GM20000 (cell line): ENCODE measurements at regions not wholly inside any gene's neighbourhood (a gene's known extent, or its start where the extent isn't known, plus 50 kb on each side); places are given as distances from the start of the nearest gene placed in this dataset.
"Not testable (repeated sequence)": the region's sequence is repeated elsewhere in the genome, so short reads cannot be mapped to it uniquely, and the experiment has no call there.

Source experiments
- DNase-seq: peaks from one replicate; pipeline ENCODE4 v3.0.0; 2012; ENCODE audit warnings: low spot score
- TF ChIP-seq, protein P1 (sequence below): IDR thresholded peaks from 2 replicates; pipeline ENCODE4 v1.5.1; 2012; ENCODE audit warnings: mild to moderate bottlenecking, control low read depth; ENCODE audit errors: extremely low read depth, missing control alignments

DNA sequence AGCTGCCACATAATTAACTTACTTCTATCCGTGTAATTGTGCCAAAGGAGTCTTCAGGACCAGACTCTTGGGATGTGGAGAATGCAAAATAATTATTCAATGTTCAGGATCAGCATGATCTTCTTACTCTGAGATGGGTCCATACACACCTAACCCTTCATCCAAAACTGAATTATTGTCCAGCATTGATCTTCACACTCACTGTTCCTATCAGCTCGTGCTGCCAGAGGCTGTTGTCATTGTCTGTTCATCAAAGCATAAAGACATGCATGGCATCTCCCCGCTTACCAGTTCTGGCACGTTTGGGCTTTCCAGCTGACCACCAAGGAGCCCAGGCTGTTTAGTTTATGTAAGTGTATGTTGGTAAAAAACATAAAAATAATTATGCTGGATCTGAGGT lies 1090.7 kb downstream of the DNAJB9 start:
- no peak for DNase-seq
- TF ChIP-seq, protein P1, sequence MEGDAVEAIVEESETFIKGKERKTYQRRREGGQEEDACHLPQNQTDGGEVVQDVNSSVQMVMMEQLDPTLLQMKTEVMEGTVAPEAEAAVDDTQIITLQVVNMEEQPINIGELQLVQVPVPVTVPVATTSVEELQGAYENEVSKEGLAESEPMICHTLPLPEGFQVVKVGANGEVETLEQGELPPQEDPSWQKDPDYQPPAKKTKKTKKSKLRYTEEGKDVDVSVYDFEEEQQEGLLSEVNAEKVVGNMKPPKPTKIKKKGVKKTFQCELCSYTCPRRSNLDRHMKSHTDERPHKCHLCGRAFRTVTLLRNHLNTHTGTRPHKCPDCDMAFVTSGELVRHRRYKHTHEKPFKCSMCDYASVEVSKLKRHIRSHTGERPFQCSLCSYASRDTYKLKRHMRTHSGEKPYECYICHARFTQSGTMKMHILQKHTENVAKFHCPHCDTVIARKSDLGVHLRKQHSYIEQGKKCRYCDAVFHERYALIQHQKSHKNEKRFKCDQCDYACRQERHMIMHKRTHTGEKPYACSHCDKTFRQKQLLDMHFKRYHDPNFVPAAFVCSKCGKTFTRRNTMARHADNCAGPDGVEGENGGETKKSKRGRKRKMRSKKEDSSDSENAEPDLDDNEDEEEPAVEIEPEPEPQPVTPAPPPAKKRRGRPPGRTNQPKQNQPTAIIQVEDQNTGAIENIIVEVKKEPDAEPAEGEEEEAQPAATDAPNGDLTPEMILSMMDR: no peak

DNA sequence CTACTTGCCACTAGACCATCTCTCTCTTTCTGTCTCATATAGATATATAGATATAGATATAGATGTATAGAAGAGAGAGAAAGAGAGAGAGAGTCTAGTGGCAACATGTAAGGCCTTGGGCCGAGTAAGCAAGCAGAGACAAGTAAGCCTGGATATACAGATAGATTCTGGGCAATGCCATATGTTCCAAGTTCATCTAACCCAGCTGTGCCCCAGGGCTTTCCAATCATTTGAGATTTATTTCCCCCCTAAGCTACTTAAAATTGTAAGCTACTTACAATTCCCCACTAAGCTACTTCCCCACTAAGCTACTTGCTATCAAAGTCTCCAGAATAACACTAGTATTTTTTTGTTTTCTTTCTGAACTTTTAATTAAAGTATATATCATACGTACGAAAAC lies 1094.1 kb downstream of the DNAJB9 start:
- DNase-seq: no peak
- TF ChIP-seq, protein P1: no peak

DNA sequence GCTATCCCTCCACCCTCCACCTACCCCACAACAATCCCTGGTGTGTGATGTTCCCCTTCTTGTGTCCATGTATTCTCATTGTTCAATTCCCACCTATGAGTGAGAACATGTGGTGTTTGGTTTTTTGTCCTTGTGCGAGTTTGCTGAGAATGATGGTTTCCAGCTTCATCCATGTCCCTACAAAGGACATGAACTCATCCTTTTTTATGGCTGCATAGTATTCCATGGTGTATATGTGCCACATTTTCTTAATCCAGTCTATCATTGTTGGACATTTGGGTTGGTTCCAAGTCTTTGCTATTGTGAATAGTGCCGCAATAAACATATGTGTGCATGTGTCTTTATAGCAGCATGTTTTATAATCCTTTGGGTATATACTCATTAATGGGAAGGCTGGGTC lies 1117.6 kb downstream of the DNAJB9 start:
- not testable (repeated sequence) for DNase-seq

DNA sequence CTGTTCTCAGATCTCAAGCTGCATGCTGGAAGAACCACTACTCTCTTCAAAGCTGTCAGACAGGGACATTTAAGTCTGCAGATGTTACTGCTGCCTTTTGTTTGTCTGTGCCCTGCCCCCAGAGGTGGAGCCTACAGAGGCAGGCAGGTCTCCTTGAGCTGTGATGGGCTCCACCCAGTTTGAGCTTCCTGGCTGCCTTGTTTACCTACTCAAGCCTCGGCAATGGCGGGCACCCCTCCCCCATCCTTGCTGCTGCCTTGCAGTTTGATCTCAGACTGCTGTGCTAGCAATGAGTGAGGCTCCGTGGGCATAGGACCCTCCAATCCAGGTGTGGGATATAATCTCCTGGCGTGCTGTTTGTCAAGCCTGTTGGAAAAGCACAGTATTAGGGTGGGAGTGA lies 1122.9 kb downstream of the DNAJB9 start:
- not testable (repeated sequence) for DNase-seq

DNA sequence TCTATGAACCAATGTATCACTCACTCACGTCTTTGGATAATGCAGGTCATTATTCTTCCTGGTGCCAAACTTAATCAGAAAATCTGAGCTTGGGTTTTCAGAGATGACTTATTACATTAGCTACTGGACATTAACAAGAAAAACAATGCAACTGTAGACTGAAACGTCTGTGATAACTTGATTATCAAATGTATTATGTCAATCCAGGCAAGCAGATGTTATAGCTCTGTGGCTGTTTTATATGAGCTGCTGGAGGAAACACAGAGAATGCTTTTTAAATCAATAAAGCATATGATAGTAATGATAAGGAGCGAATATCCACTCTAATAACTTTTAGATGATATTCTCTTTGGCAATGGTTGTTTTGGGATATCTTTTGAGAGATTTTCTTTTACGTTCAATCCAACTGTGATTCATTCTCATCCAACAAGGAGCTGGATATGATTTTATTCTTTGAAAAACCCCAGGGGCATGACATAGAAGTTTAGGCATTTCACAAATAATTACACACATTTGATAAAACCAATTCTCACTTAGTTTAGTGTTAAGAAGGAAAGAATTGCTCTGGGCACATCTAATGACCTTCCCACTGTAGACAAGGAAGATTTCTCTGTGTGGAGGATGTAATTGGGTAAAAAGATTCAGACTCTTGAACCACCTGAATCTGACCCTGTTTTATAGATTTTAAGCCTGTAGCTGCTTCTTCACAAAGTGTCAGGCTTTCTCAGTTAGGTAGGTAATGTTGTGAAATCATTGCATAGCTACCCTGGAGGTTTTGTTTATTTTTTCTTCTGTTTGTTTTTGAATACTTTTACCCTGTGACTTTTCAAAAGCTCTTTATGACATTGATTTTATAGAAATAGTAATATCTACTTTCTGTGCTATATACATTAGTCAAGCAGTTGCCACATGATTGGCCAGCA lies 1124.7 kb downstream of the DNAJB9 start:
- TF ChIP-seq, protein P1: no peak

DNA sequence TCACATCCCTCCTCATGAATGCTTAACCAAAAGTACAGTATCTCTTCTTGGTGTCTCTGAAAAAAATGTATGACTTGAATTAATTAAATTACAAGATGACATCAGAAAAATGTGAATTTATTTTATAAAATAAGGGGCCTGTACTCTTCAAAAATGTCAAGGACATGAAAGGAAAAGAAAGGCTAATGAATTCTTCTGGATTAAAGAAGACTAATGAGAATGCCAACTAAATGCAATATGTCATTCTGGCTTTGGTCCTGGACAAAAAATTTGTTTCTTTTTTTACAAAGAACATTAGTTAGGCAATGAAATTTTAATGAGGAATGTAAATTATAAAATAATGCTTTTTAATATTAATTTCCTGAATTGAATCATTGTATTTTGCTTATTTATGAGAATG lies 1125.7 kb downstream of the DNAJB9 start:
- no peak for DNase-seq
- TF ChIP-seq, protein P1: no peak

More for the DNA sequence above, 1124.7 kb downstream of the DNAJB9 start:
- DNase-seq: no peak

DNA sequence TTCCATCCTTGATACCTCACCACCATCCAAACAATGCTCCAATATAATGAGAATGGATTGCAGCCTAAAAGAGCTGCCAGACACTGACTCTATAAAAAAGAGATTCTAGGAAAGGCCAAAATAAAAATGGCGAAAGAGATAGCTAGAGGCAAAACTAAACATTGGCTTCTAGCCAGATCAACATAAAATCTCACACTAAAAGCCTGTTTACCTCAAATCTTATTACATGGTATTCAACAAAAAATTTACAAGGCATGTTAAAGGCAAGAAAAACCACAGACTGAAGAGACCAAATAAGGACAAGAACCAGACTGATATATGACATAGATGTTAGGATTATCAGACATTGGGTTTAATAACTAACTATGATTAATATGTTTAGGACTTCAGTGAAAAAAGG lies 1127.0 kb downstream of the DNAJB9 start:
- no peak for DNase-seq
- TF ChIP-seq, protein P1: no peak

DNA sequence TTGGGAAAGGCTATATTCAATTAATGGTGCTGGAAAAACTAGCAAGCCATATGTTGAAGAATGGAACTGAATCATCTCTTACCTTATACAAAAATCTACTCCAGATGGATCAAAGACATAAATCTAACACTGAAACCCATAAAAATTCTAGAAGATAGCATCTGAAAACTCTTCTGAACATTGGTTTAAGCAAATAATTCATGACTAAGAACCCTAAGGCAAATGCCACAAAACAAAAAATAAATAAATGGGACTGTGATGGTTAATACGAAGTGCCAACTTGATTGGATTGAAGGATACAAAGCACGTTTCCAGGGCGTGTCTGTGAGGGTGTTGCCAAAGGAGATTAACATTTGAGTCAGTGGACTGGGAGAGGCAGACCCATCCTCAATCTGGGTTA lies 1130.0 kb downstream of the DNAJB9 start:
- DNase-seq: no peak
- TF ChIP-seq, protein P1: no peak
